ENCODE measurements at regions not wholly inside any gene's neighbourhood (a gene's known extent, or its start where the extent isn't known, plus 50 kb on each side); places are given as distances from the start of the nearest gene placed in this dataset.

- TF ChIP-seq MLLT1 (IDR thresholded peaks at IDR 0.05) = no peak
- no peak for TF ChIP-seq SMC3 (IDR thresholded peaks at IDR 0.05; ENCODE audit: borderline replicate concordance, low read length)
- no peak for TF ChIP-seq TCF7 (IDR thresholded peaks at IDR 0.05; ENCODE audit: borderline replicate concordance)
- no peak for TF ChIP-seq BACH1 (IDR thresholded peaks at IDR 0.05; ENCODE audit: borderline replicate concordance)
These were observed 636.5 kb upstream of the PTCHD4 start (continued) for GRCh38 chr6:48747471-48747870.

- RAD21 ChIA-PET (ENCODE audit: unreplicated experiment) = no interaction called here
- POLR2A ChIA-PET = no interaction called here
- no peaks in the 10 kb centered on the region for H3K27me3 ChIP-seq (replicated peaks in 1 of 2; ENCODE audit: control insufficient read depth in 2 of 2, insufficient read depth in 2 of 2, low read length in 1 of 2)
- H3K79me2 ChIP-seq (ENCODE audit: control insufficient read depth, insufficient read depth, low read length) = no peaks in the 10 kb centered on the region
- H3K4me2 ChIP-seq (ENCODE audit: control insufficient read depth, insufficient read depth) = no peak overlapping the region
- no peak overlapping the region for H3K27ac ChIP-seq (ENCODE audit: control insufficient read depth, insufficient read depth)
- no peaks in the 10 kb centered on the region for H3K4me1 ChIP-seq (ENCODE audit: control insufficient read depth, insufficient read depth, low read length)
- SMC1A ChIA-PET (ENCODE audit: uncharacterized antibody, unreplicated experiment) = no interaction called here
- TF ChIP-seq IKZF1 (conservative IDR thresholded peaks at IDR 0.05) (no peak), MEF2A (IDR thresholded peaks at IDR 0.05; ENCODE audit: insufficient read depth, low read depth, low read length) (no peak), JUND (IDR thresholded peaks at IDR 0.05; ENCODE audit: low read depth, low read length) (no peak), TCF3 (IDR thresholded peaks at IDR 0.05; ENCODE audit: borderline replicate concordance, insufficient read depth, low read depth, low read length) (no peak), BMI1 (IDR thresholded peaks at IDR 0.05; ENCODE audit: borderline replicate concordance) (no peak), TBL1XR1 (IDR thresholded peaks at IDR 0.05; ENCODE audit: low read depth, low read length) (no peak), MTA3 (IDR thresholded peaks at IDR 0.05; ENCODE audit: borderline replicate concordance, low read length) (no peak)
- 3% methylated on average over 2 of the region's 2 CpGs for WGBS (ENCODE audit: insufficient coverage, insufficient replicate concordance, low lambda C conversion rate, missing lambda C conversion rate)
- FAIRE-seq (no peak), ATAC-seq (peak; percentile 68), DNase-seq (ENCODE audit: low read depth, low spot score) (no peak)
- H3K9ac ChIP-seq (ENCODE audit: control insufficient read depth, insufficient read depth, low read length) = no peak overlapping the region
- H2AFZ ChIP-seq (ENCODE audit: control insufficient read depth, low read depth, low read length) = no peak overlapping the region
- CTCF ChIA-PET = no interaction called here
- intact Hi-C loops (cut with micrococcal nuclease; ENCODE audit: unreplicated experiment) = no loop called here
- H3K9me3 ChIP-seq (replicated peaks; ENCODE audit: control insufficient read depth, insufficient read depth, low read length) = no peaks in the 10 kb centered on the region
- no TSS peak for BruUV-seq (replicated peaks)
- H4K20me1 ChIP-seq (ENCODE audit: control insufficient read depth, insufficient read depth) = no peaks in the 10 kb centered on the region
- H3K4me3 ChIP-seq = no peak overlapping the region
- in situ Hi-C loops (cut with MboI) = no loop called here
- no peaks in the 10 kb centered on the region for H3K36me3 ChIP-seq (ENCODE audit: control insufficient read depth in 2 of 2, insufficient read depth in 2 of 2, low read length in 1 of 2)
These were observed 636.0 kb upstream of the PTCHD4 start for GRCh38 chr6:48747040-48747439.

Measured in GM12878 (cell line).